ENCODE measurements at regions not wholly inside any gene's neighbourhood (a gene's known extent, or its start where the extent isn't known, plus 50 kb on each side); places are given as distances from the start of the nearest gene placed in this dataset.
A peak's percentile ranks its signal among the peaks of the same experiment; 100 is the strongest.

GRCh38 chr2:65537651-65538385 lies 105.4 kb upstream of the SPRED2 start:
- no peak for DNase-seq (ENCODE audit: low read depth)

DNA sequence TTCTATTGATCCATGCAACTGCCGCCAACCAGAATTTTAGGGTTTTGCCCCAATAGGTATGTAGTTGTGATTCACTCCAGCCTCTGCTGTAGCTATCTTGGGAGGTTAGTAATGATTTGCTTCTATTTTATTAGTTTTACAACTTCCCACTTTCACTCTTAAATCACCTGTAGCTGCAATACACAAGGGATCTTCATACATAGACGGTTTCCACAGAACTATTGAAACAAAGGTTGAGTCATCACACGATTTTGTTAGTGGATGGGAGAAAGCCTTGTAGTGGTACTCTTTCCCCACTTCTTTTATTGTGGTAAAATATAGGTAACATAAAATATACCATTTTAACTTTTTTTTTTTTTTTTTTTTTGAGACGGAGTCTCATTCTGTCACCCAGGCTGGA lies 104.2 kb upstream of the SPRED2 start:
- no peak for DNase-seq (ENCODE audit: low read depth)

DNA sequence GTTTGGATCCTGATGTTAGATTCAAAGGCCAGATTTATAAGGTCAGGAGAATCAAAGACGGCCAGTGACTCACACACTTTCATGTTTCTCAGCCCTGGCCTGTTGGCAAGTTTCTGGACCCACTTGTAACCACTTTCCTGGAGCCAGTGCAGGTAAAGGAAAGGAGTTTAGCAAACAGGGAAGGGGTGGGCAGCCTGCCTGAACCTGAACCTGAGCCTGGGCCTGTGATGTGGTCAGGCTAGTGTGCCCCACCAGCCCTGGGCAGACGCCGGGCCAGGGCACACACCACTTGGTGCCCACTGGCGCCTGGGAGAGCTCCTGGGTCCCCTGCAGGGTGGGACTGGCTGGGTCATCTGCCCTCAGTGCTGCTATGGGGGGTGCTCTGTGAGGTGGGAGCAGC lies 100.5 kb upstream of the SPRED2 start:
- DNase-seq (ENCODE audit: low read depth) = no peak

GRCh38 chr2:65532326-65532725 lies 99.9 kb upstream of the SPRED2 start:
- no peak for DNase-seq (ENCODE audit: low read depth)

- DNase-seq (ENCODE audit: low read depth) = no peak
Observed at GRCh38 chr2:65530547-65531320, 98.3 kb upstream of the SPRED2 start.

- no peak for DNase-seq (ENCODE audit: low read depth)
Observed at GRCh38 chr2:65529419-65529818, 97.0 kb upstream of the SPRED2 start.

DNA sequence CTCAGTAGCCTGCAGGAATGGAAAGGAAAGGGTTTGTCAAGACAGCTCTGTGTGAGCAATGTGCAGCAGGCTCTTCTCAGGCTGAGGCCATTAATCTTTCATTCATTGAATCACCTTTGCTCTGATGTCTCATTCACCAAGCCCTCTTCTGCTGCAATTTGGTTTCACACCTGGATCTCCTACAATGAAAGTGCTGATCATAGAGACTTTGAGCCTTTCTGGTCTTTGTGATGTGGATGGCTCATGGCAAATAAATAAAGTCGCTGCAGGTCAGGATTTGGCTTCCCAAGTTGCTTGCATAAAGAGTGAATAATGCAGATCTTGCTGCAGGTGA lies 95.8 kb upstream of the SPRED2 start:
- no peak for DNase-seq (ENCODE audit: low read depth)

DNA sequence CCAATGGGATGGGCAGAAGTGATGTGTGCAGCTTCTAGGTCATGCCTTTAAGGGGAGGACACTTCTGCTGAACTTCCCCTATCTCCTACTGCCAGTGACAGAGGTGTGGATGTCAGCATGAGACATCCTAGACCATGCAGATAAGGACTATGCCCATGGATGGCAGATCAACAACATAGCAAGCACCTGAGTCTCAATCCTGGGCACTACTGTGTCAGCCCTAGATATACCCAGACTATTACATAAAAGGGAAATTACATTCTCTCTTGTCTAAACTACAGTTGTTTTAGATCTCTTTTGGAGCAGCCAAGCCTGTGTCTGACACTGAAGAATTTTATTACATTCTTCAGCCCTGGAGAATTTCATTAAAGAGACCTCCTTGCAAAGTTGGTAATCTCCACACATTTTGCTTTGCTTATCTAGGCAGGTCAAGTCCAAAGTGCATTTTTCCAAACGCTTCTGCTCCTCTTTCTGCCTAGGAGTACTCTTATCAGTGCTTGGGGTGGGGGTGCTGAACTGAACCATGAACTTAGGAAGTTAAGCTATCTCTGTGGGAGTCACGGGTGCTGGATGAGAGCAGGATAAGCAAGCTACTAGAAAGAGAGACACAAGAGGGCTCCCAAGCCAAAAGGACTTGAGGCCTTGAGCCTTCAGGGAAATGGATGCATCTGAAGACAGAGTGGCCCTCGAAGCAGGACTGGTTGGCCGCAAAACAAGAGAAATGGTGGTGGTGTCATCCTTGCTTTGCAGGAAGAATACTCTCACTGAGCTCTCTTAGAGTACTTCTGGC lies 95.2 kb upstream of the SPRED2 start:
- no peak for DNase-seq (ENCODE audit: low read depth)

DNA sequence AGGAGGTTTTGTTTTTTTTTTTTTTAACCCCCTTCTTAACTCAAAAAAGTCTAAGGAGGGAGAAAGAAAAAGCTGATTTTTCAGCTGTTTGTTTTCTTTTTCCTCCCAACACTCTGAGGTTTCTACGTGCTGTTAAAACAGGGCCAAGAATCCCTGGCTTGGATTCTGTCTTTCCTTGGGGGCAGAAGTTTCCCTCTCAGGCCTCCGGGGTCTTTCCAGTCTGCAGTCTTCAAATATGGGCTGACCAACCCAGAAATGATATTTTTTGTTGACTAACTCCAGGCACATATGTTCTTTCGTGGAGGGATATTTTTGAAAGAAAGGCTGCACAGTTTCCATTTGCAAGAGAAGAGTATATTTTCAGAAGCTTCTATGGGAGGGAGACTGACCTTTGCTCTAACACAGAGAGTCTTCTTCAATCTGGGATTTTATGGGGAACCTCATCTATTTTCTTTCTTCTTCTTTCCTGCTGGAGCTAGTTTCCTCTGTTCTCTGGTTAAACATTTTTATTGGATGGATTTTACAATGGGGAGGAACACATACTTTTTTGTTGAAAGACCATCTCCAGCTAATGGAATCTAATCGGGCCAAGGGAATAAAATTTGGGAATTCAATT lies 93.3 kb upstream of the SPRED2 start:
- peak; percentile 67 for DNase-seq (ENCODE audit: low read depth)

- no peak for DNase-seq (ENCODE audit: low read depth)
Observed at GRCh38 chr2:65522922-65523321, 90.5 kb upstream of the SPRED2 start.

DNA sequence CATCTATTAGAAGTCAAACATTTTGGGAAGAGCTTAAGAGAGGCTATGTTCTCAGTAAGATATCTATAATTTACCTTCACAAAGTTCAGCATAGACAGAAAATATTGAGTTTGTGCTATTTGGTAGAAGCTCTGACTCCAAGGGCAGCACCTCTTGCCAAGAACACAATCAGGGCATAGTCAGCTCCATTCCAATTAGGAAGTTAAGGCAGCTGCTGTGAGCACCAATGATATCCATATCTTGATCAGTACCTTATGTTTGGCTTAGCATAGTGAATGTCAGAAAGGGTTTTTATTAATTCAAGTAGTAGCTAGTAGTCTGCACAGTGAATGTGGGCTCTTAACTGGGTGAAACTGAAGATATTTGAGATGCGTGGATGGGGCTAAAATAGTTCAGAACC lies 86.4 kb upstream of the SPRED2 start:
- DNase-seq (ENCODE audit: low read depth) = no peak

DNA sequence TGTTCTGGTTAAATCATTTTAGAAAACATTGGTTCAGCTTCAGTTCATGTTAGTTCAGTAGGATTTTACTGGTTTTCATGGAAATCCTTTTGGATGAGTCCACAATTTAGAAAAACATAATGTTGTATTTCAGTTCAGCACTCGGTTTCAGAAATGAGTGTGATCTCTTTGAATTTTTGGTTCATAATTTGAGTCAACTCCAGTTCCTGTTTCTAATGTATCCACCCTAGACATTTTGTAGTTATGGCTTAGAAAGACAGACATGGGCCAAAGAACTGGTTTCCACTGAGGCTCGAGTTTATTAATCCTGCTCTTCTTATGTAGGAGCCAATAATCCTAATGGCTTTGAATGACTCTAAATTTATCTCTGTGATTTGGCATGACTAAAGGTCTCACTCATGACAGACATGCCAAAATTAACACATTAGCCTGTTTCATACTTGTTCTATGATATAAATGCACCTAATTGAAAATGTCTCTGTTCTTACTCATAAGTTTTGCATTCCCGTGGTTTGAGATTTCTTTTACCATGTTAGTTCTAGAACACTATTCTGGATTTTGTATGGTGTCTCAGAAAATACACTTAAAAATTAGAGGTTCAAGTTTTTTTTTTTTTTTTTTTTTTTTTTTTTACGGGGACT lies 82.3 kb upstream of the SPRED2 start:
- DNase-seq (ENCODE audit: low read depth) = no peak

DNA sequence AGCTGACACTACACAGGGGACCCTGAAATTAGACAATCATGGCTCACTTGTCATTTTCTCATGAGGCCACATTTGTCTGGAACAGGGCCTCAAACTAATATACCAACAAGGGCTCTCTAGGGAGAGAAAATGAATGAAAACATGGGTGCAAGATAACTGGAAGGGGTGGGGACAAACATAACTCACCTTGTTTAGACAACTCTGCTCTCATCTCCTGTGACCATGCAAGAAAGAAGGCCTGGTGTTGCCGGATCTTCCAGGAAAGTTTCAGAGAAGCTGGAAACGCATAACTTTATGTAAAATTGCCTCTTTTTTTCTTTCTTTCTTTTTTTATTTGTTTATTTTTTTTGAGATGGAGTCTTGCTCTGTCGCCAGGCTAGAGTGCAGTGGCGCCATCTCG lies 80.4 kb upstream of the SPRED2 start:
- no peak for DNase-seq (ENCODE audit: low read depth)

- DNase-seq (ENCODE audit: low read depth) = no peak
Observed at GRCh38 chr2:65511306-65511705, 78.9 kb upstream of the SPRED2 start.

GRCh38 chr2:65508225-65508624 lies 75.8 kb upstream of the SPRED2 start:
- DNase-seq (ENCODE audit: low read depth) = no peak

DNA sequence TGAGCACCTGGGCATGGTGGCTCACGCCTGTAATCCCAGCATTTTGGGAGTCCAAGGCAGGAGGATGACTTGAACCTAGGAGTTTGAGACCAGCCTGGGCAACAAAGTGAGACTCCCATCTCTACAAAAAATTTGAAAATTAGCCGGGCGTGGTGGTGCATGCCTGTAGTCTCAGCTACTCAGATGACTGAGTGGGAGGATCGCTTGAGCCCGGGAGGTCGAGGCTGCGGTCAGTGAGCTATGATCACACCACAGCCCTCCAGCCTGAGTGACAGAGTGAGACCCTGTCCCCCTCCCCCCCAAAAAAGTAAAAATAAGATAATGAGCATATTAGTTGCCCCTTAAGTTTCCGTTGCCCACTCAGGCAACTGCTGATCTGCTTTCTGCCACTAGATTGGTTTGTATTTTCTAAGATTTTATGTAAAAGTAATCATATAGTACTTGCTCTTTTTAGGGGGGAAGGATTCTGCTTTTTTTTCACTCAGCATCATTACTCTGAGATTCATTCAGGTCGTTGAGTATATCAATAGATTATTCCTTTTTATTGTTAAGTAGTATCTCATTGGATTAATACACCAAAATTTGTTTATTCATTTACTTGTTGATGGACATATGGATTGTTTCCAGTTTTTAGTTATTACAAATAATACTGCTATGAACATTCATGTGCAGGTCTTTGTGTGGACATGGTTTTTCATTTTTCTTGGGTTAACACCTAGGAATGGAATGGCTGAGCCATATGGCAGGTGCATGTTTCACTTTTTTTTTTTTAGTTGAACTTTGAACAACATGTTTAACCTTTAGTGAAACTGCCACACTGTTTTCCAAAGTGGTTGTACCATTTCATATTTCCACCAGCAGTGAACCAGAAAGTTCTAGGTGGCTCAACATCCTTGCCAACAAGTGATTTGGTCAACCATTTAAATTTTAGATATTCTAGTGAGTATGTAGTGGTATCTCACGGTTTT lies 75.0 kb upstream of the SPRED2 start:
- no peak for DNase-seq (ENCODE audit: low read depth)

GRCh38 chr2:65504814-65505697 lies 72.7 kb upstream of the SPRED2 start:
- DNase-seq (ENCODE audit: low read depth) = no peak

DNA sequence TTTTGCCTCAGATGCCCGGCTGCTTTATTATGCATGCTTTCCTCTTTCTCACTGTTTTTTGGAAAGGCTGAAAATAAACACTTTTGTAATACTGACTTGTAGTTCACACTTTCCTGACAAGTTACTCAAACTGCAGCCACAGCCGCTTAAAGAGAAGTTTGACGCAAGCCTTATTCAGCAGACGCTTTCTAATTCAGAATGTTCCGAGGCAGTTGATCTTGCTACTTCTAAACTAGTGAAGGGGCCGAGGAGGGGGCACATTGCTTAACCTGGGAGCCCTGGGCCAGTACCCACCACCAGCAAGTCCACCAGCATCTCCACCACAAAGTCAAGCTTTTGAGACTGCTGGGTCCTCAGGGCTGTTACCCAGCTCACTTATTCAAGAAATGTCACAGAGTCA lies 71.8 kb upstream of the SPRED2 start:
- no peak for DNase-seq (ENCODE audit: low read depth)

GRCh38 chr2:65503746-65504145 lies 71.3 kb upstream of the SPRED2 start:
- DNase-seq (ENCODE audit: low read depth) = no peak

DNA sequence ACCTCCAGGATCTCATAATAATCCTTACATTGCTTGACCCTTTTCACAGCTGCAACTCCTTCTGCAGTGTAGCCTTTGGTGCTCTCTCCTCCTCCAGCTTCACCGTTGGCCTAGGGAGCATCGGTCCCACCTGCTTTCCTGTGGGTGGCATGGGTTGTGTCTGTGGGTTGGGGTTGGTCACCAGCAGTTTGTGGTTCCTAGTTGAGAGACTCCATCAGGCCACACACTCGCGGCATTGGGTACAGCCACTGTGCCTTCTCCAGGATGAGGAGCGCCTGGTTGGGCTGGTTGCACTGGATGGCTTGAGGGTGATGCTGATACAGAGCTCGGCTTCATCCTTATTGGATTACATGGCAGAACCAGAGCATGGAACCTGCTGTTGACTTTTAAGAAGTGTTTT lies 69.4 kb upstream of the SPRED2 start:
- DNase-seq (ENCODE audit: low read depth) = no peak
